Fibroblast of lung (primary cell): ENCODE measurements at regions not wholly inside any gene's neighbourhood (a gene's known extent, or its start where the extent isn't known, plus 50 kb on each side); places are given as distances from the start of the nearest gene placed in this dataset.

ENCODE experiments used
- DNase-seq, 2 donors: peaks; one replicate each; pipeline versions ENCODE4 v3.0.0 to v3.0.0-alpha.2; 2010; ENCODE audit warnings: low read depth in 2 of 2
- H2AFZ ChIP-seq: 2 replicates; pipeline ENCODE4 v1.5.1; 2012; ENCODE audit warnings: low read length, control low read depth, inconsistent platforms
- H3K27ac ChIP-seq: 2 replicates; pipeline ENCODE4 v1.5.1; 2011; ENCODE audit warnings: low read length, control low read depth; ENCODE audit not compliant: insufficient read depth
- H3K27me3 ChIP-seq: 2 replicates; pipeline ENCODE4 v1.5.1; 2011; ENCODE audit warnings: mild to moderate bottlenecking, low read length; ENCODE audit not compliant: control insufficient read depth, insufficient read depth
- H3K36me3 ChIP-seq: 2 replicates; pipeline ENCODE4 v1.5.1; 2011; ENCODE audit warnings: low read length; ENCODE audit not compliant: control insufficient read depth, insufficient read depth
- H3K4me1 ChIP-seq: 2 replicates; pipeline ENCODE4 v1.5.1; 2011; ENCODE audit warnings: low read length; ENCODE audit not compliant: control insufficient read depth, insufficient read depth; ENCODE audit errors: extremely low read depth
- H3K4me2 ChIP-seq: 2 replicates; pipeline ENCODE4 v1.5.1; 2011; ENCODE audit warnings: low read length, control low read depth; ENCODE audit not compliant: insufficient read depth; ENCODE audit errors: extremely low read depth
- H3K4me3 ChIP-seq, 4 experiments: fragments of 200-600 bp in 1 of 4; sonication (generic) in 1 of 4; replicated peaks in 1 of 4; 2 replicates each; pipeline ENCODE4 v1.5.1; 2011 to 2016; ENCODE audit warnings: low read length in 4 of 4, low read depth in 3 of 4, mild to moderate bottlenecking in 3 of 4, control low read depth in 2 of 4, inconsistent platforms in 1 of 4, mixed read lengths in 1 of 4; ENCODE audit not compliant: insufficient read depth in 1 of 4; ENCODE audit errors: control extremely low read depth in 1 of 4
- H3K79me2 ChIP-seq: 2 replicates; pipeline ENCODE4 v1.5.1; 2012; ENCODE audit warnings: mild to moderate bottlenecking, low read length, inconsistent platforms; ENCODE audit not compliant: control insufficient read depth, insufficient read depth
- H3K9ac ChIP-seq: 2 replicates; pipeline ENCODE4 v1.5.1; 2011; ENCODE audit warnings: mild to moderate bottlenecking, low read length, control low read depth; ENCODE audit not compliant: insufficient read depth
- H3K9me3 ChIP-seq: 2 replicates; pipeline ENCODE4 v1.5.1; 2012; ENCODE audit warnings: low read depth, low read length; ENCODE audit not compliant: control insufficient read depth, insufficient read depth
- H4K20me1 ChIP-seq: 2 replicates; pipeline ENCODE4 v1.5.1; 2011; ENCODE audit warnings: low read length; ENCODE audit not compliant: control insufficient read depth, insufficient read depth; ENCODE audit errors: extremely low read depth
- CTCF ChIP-seq, 2 donors: IDR thresholded peaks in 1 of 2; conservative IDR thresholded peaks in 1 of 2; 1 replicate in 1 of 2; 2 replicates in 1 of 2; pipeline ENCODE4 v1.5.1; 2011 to 2012; ENCODE audit warnings: low read length in 2 of 2, control low read depth in 1 of 2, inconsistent platforms in 1 of 2, low read depth in 1 of 2, mild to moderate bottlenecking in 1 of 2
- EZH2 ChIP-seq: IDR thresholded peaks from 2 replicates; pipeline ENCODE4 v1.5.1; 2012; ENCODE audit warnings: low read length, control low read depth, mild to moderate bottlenecking; ENCODE audit errors: missing control alignments

- Histone ChIP-seq H4K20me1 (no peaks in the 10 kb centered on the region), H3K9me3 (no peaks in the 10 kb centered on the region), H3K9ac (no peak overlapping the region), H3K27ac (no peak overlapping the region), H3K36me3 (no peaks in the 10 kb centered on the region), H3K27me3 (no peaks in the 10 kb centered on the region), H3K79me2 (no peaks in the 10 kb centered on the region), H3K4me2 (no peak overlapping the region), H3K4me1 (no peaks in the 10 kb centered on the region), H2AFZ (no peak overlapping the region), H3K4me3 (no peak overlapping the region)
- no peak for DNase-seq
- TF ChIP-seq CTCF (conservative IDR thresholded peaks at IDR 0.05 in 1 of 2, IDR thresholded peaks at IDR 0.05 in 1 of 2; ENCODE audit: low read depth in 1 of 2, low read length in 2 of 2) (no peak), EZH2 (no peak)
Observed at GRCh38 chr3:3701949-3702348, 97.3 kb upstream of the LRRN1 start.

GRCh38 chr3:3699816-3700633 lies 99.2 kb upstream of the LRRN1 start:
- H2AFZ ChIP-seq, result no peak overlapping the region
- no peaks in the 10 kb centered on the region for H3K4me1 ChIP-seq
- H4K20me1 ChIP-seq, result no peaks in the 10 kb centered on the region
- no peaks in the 10 kb centered on the region for H3K79me2 ChIP-seq
- H3K27me3 ChIP-seq, result no peaks in the 10 kb centered on the region
- H3K4me3 ChIP-seq, result no peak overlapping the region
- no peak for TF ChIP-seq EZH2
- no peak for TF ChIP-seq CTCF (conservative IDR thresholded peaks at IDR 0.05 in 1 of 2, IDR thresholded peaks at IDR 0.05 in 1 of 2; ENCODE audit: low read depth in 1 of 2, low read length in 2 of 2)
- no peak overlapping the region for H3K9ac ChIP-seq
- peak in 1 of 2 donors; percentile 89 for DNase-seq
- H3K9me3 ChIP-seq, result no peaks in the 10 kb centered on the region
- no peak overlapping the region for H3K27ac ChIP-seq
- H3K36me3 ChIP-seq, result no peaks in the 10 kb centered on the region
- H3K4me2 ChIP-seq, result no peak overlapping the region

GRCh38 chr3:3699407-3699806 lies 99.8 kb upstream of the LRRN1 start:
- H3K27ac ChIP-seq, result no peak overlapping the region
- H3K4me1 ChIP-seq, result no peaks in the 10 kb centered on the region
- no peak overlapping the region for H3K9ac ChIP-seq
- no peak overlapping the region for H3K4me2 ChIP-seq
- no peaks in the 10 kb centered on the region for H4K20me1 ChIP-seq
- DNase-seq, result peak in 1 of 2 donors; percentile 23
- no peaks in the 10 kb centered on the region for H3K27me3 ChIP-seq
- no peaks in the 10 kb centered on the region for H3K79me2 ChIP-seq
- no peaks in the 10 kb centered on the region for H3K36me3 ChIP-seq
- no peak overlapping the region for H2AFZ ChIP-seq
- no peaks in the 10 kb centered on the region for H3K9me3 ChIP-seq
- TF ChIP-seq CTCF (conservative IDR thresholded peaks at IDR 0.05 in 1 of 2, IDR thresholded peaks at IDR 0.05 in 1 of 2; ENCODE audit: low read depth in 1 of 2, low read length in 2 of 2), result no peak
- TF ChIP-seq EZH2, result no peak
- H3K4me3 ChIP-seq, result no peak overlapping the region
